ENCODE measurements at regions not wholly inside any gene's neighbourhood (a gene's known extent, or its start where the extent isn't known, plus 50 kb on each side); places are given as distances from the start of the nearest gene placed in this dataset.
"Not testable (repeated sequence)": the region's sequence is repeated elsewhere in the genome, so short reads cannot be mapped to it uniquely, and the experiment has no call there.

GRCh38 chr1:194039578-194039977, 853.2 kb upstream of the B3GALT2 start:
- no peak for DNase-seq

GRCh38 chr1:194033646-194034045, 847.2 kb upstream of the B3GALT2 start:
- DNase-seq: no peak

GRCh38 chr1:194028002-194028401, 841.6 kb upstream of the B3GALT2 start:
- DNase-seq: no peak

GRCh38 chr1:194026422-194026821, 840.0 kb upstream of the B3GALT2 start:
- no peak for DNase-seq

GRCh38 chr1:194024659-194025058, 838.2 kb upstream of the B3GALT2 start:
- peak; percentile 42 for DNase-seq

- no peak for DNase-seq
These were observed 827.6 kb upstream of the B3GALT2 start for GRCh38 chr1:194014014-194014413.

GRCh38 chr1:194013561-194013960, 827.1 kb upstream of the B3GALT2 start:
- no peak for DNase-seq

GRCh38 chr1:194004146-194004545, 817.7 kb upstream of the B3GALT2 start:
- DNase-seq: no peak

- DNase-seq: not testable (repeated sequence)
These were observed 815.4 kb upstream of the B3GALT2 start for GRCh38 chr1:194001726-194002350.

GRCh38 chr1:193988885-193989284, 802.5 kb upstream of the B3GALT2 start:
- DNase-seq: no peak

GRCh38 chr1:193979219-193979618, 792.8 kb upstream of the B3GALT2 start:
- DNase-seq: no peak

- DNase-seq: no peak
These were observed 787.9 kb upstream of the B3GALT2 start for GRCh38 chr1:193974286-193974798.

- DNase-seq: no peak
These were observed 787.0 kb upstream of the B3GALT2 start for GRCh38 chr1:193973428-193973827.

GRCh38 chr1:193971595-193971994, 785.2 kb upstream of the B3GALT2 start:
- no peak for DNase-seq

- no peak for DNase-seq
These were observed 774.1 kb upstream of the B3GALT2 start for GRCh38 chr1:193960499-193960898.

GRCh38 chr1:193960040-193960439, 773.6 kb upstream of the B3GALT2 start:
- DNase-seq: no peak

GRCh38 chr1:193957556-193958095, 771.2 kb upstream of the B3GALT2 start:
- no peak for DNase-seq

GRCh38 chr1:193952778-193953374, 766.5 kb upstream of the B3GALT2 start:
- no peak for DNase-seq

- DNase-seq: no peak
These were observed 765.6 kb upstream of the B3GALT2 start for GRCh38 chr1:193951984-193952383.

- DNase-seq: no peak
These were observed 758.0 kb upstream of the B3GALT2 start for GRCh38 chr1:193944454-193944853.

- no peak for DNase-seq
These were observed 753.8 kb upstream of the B3GALT2 start for GRCh38 chr1:193940176-193940575.

GRCh38 chr1:193939585-193939984, 753.2 kb upstream of the B3GALT2 start:
- DNase-seq: no peak

GRCh38 chr1:193937308-193937707, 750.9 kb upstream of the B3GALT2 start:
- DNase-seq: no peak

- DNase-seq: no peak
These were observed 746.6 kb upstream of the B3GALT2 start for GRCh38 chr1:193932979-193933378.

GRCh38 chr1:193931356-193931755, 744.9 kb upstream of the B3GALT2 start:
- no peak for DNase-seq

Measured in NCI-H446 treated with DMSO at 0.1 percent for 48 hours (cell line).